AG04450 (cell line): ENCODE measurements at regions not wholly inside any gene's neighbourhood (a gene's known extent, or its start where the extent isn't known, plus 50 kb on each side); places are given as distances from the start of the nearest gene placed in this dataset.

Experiments
- CTCF ChIA-PET: fragments of 300-600, 350-600 bp; formaldehyde crosslinking; extraction: SDS; loops from one replicate; lab custom pipeline; 2022; ENCODE audit warnings: antibody characterized with exemption, inconsistent platforms; lab: Charles Lee
- POLR2A ChIA-PET: fragments of 350-600 bp; formaldehyde crosslinking; extraction: SDS; loops from one replicate; lab custom pipeline; 2021; ENCODE audit warnings: antibody characterized with exemption, inconsistent platforms; lab: Yijun Ruan, JAX
- DNase-seq: peaks from one replicate; pipeline ENCODE4 v3.0.0-alpha.2; 2011; ENCODE audit warnings: low read depth, low spot score
- H3K27ac ChIP-seq: one replicate; pipeline ENCODE4 v1.5.1; 2012; ENCODE audit warnings: low read depth, low read length, control low read depth
- H3K27me3 ChIP-seq: one replicate; pipeline ENCODE4 v1.6.0; 2012; ENCODE audit warnings: low read length; ENCODE audit not compliant: control insufficient read depth, insufficient read depth
- H3K4me3 ChIP-seq: 2 replicates; pipeline ENCODE4 v1.5.1; 2011; ENCODE audit warnings: mild to moderate bottlenecking, low read depth, low read length, control low read depth
- H3K9me3 ChIP-seq: 2 replicates; pipeline ENCODE4 v1.5.1; 2012; ENCODE audit warnings: low read length; ENCODE audit not compliant: control insufficient read depth, insufficient read depth
- TF ChIP-seq, protein P1 (sequence below): IDR thresholded peaks from 2 replicates; pipeline ENCODE4 v1.5.1; 2011; ENCODE audit warnings: low read depth, low read length, control low read depth, inconsistent platforms

DNA sequence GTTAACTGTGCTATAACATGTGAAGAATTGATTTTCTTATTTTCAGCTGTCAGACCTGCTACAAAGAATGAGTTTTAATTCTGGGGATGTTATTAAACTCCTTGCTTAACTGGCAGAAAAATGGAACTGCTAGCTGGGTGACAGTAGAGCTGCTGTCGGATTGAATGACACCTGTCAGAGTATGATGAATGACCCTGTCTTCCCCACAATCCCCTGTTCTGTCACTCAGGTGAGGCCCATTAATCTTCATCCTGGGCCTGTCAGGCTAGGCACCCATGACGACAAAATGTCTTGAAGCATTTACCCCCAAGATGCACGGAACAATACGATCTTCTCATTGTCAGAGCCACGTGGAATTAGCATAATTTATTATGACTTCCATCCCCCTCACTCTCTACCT lies 129.9 kb upstream of the ETAA1 start:
- TF ChIP-seq, protein P1, sequence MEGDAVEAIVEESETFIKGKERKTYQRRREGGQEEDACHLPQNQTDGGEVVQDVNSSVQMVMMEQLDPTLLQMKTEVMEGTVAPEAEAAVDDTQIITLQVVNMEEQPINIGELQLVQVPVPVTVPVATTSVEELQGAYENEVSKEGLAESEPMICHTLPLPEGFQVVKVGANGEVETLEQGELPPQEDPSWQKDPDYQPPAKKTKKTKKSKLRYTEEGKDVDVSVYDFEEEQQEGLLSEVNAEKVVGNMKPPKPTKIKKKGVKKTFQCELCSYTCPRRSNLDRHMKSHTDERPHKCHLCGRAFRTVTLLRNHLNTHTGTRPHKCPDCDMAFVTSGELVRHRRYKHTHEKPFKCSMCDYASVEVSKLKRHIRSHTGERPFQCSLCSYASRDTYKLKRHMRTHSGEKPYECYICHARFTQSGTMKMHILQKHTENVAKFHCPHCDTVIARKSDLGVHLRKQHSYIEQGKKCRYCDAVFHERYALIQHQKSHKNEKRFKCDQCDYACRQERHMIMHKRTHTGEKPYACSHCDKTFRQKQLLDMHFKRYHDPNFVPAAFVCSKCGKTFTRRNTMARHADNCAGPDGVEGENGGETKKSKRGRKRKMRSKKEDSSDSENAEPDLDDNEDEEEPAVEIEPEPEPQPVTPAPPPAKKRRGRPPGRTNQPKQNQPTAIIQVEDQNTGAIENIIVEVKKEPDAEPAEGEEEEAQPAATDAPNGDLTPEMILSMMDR = no peak
- CTCF ChIA-PET = no interaction called here
- POLR2A ChIA-PET = no interaction called here

DNA sequence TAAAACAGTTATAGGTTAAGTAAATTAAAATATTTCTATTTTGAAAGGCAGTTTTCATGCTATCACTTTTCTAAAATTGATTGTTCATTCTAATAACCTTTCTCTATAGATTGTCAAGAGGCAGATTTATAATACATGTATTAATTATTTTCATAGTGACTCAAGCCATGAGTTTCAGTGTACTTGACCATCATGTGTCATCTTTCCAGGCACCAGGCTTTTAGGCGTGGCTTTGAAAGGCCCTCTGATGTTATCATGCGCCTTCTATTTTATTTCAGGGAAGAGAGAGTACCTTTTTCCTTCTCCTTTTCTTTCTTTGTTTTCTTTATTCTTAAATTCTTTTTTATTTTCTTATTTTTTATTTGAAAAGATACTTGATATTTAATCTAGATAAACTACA lies 128.3 kb upstream of the ETAA1 start:
- Histone ChIP-seq H3K4me3 (no peak overlapping the region), H3K27me3 (no peaks in the 10 kb centered on the region), H3K9me3 (no peaks in the 10 kb centered on the region), H3K27ac (no peak overlapping the region)
- ChIA-PET CTCF (no interaction called here), POLR2A (no interaction called here)
- no peak for DNase-seq
- TF ChIP-seq, protein P1 = no peak

More for the DNA sequence above, 129.9 kb upstream of the ETAA1 start:
- no peak for DNase-seq
- Histone ChIP-seq H3K9me3 (no peaks in the 10 kb centered on the region), H3K4me3 (no peak overlapping the region), H3K27me3 (no peaks in the 10 kb centered on the region), H3K27ac (no peak overlapping the region)

DNA sequence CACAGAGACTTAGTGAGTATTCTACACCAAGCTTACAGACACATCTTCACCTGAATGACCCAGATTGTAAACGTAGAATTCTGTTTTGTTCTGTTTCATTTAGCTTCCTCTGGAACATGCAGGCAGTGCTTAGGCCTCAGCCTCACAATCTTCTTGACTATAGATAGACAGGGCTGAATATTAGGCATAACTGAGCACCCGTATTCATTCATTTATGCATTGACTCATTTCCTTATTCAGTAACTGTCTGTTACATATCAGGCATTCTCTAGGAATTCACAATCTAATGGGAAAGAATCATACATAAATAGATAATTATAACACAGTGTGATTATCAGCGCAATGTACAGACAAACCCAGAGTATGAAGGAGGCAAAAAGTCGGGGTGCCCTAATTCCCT lies 124.9 kb upstream of the ETAA1 start:
- ChIA-PET CTCF (interaction anchor here (1.3 kb wide), 1 partner anchor 11 kb away, joined by 3 read pairs; no protein-coding TSS in a partner anchor), POLR2A (no interaction called here)
- Histone ChIP-seq H3K27me3 (no peaks in the 10 kb centered on the region), H3K4me3 (no peak overlapping the region), H3K27ac (no peak overlapping the region), H3K9me3 (no peaks in the 10 kb centered on the region)
- TF ChIP-seq, protein P1 = no peak
- DNase-seq = no peak

DNA sequence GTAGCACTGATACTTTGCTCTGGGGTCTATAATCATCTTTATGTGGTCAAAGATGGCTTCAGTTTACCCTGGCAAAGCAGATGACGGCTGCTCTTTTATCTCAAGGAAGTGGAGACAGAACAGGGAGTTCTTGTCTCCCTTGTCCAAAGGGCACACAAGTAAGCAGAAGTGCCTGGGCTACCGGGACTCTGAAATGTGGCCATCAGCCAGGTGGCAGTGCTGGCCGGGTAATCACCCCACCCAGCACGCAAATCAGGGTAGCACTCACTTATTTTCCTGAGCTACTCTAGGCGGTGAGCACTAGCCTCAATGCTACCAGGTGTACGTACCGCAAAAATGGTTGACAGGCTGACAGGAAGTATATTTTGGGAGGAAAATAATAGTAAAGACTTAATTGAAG lies 119.7 kb upstream of the ETAA1 start:
- H3K27me3 ChIP-seq = no peaks in the 10 kb centered on the region
- H3K4me3 ChIP-seq = no peak overlapping the region
- TF ChIP-seq, protein P1 = no peak
- POLR2A ChIA-PET = no interaction called here
- H3K9me3 ChIP-seq = no peaks in the 10 kb centered on the region
- CTCF ChIA-PET = interaction anchor here (1.2 kb wide), 1 partner anchor 373 kb away, joined by 5 read pairs; no protein-coding TSS in a partner anchor
- no peak overlapping the region for H3K27ac ChIP-seq
- no peak for DNase-seq

DNA sequence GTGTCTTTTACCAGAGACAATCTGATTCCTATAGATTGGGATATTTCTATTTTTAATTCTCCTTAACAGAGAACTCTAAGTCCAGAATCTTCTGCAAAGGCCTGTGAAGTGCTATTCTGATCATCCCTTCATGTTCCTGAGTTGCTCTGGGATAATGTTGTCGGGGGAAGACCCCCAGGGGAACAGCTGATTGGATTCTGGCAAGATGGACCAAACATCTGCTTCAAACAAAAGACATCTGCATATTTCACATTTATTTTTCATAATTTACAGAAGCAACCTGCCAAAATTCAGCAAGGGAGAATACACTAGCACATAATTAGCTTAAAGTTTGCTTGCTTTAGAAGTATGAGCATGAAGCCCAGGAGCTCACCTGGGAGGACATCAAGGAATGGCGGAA lies 116.0 kb upstream of the ETAA1 start:
- CTCF ChIA-PET = no interaction called here
- Histone ChIP-seq H3K9me3 (no peaks in the 10 kb centered on the region), H3K27ac (no peak overlapping the region), H3K27me3 (no peaks in the 10 kb centered on the region), H3K4me3 (no peak overlapping the region)
- no peak for DNase-seq
- TF ChIP-seq, protein P1 = no peak
- POLR2A ChIA-PET = no interaction called here
